ENCODE measurements at regions not wholly inside any gene's neighbourhood (a gene's known extent, or its start where the extent isn't known, plus 50 kb on each side); places are given as distances from the start of the nearest gene placed in this dataset.

GRCh38 chr18:27803957-27804356 is 373.0 kb downstream of the CDH2 start:
- Histone ChIP-seq H3K4me2 (ENCODE audit: insufficient read depth, insufficient read length, low read length) (no peak overlapping the region), H2BK5ac (ENCODE audit: insufficient read length, low read length) (no peak overlapping the region), H2BK12ac (ENCODE audit: insufficient read length, low read depth, low read length) (no peak overlapping the region), H2BK20ac (ENCODE audit: low read depth, low read length, poor library complexity, severe bottlenecking) (no peak overlapping the region), H2AFZ (ENCODE audit: low read length) (no peak overlapping the region), H3K18ac (ENCODE audit: insufficient read length, low read depth, low read length) (no peak overlapping the region), H3K9ac (ENCODE audit: extremely low read depth, insufficient read length, low read length) (no peak overlapping the region), H3T11ph (ENCODE audit: low read length) (no peak overlapping the region), H3K27ac (ENCODE audit: insufficient read length, low read depth, low read length) (no peak overlapping the region), H4K20me1 (ENCODE audit: control insufficient read depth, insufficient read depth, insufficient read length) (no peaks in the 10 kb centered on the region), H3K14ac (ENCODE audit: insufficient read depth, low read length) (no peak overlapping the region), H3K9me3 (ENCODE audit: control insufficient read depth, low read depth, low read length) (no peaks in the 10 kb centered on the region), H2BK120ac (ENCODE audit: low read depth, low read length, poor library complexity, severe bottlenecking) (no peak overlapping the region), H2AK5ac (ENCODE audit: insufficient read length, low read length) (no peak overlapping the region), H4K8ac (replicated peaks; ENCODE audit: insufficient read length, low read depth, low read length) (no peak overlapping the region), H3K23ac (ENCODE audit: insufficient read length, low read depth, low read length) (no peak overlapping the region), H3K4ac (ENCODE audit: low read depth, low read length) (no peak overlapping the region), H4K5ac (ENCODE audit: insufficient read length, low read depth, low read length) (no peak overlapping the region), H3K23me2 (ENCODE audit: insufficient read length, low read depth, low read length, poor library complexity, severe bottlenecking) (no peaks in the 10 kb centered on the region), H3K4me1 (ENCODE audit: insufficient read depth, low read length) (no peaks in the 10 kb centered on the region), H4K91ac (ENCODE audit: insufficient read length, low read depth, low read length) (no peak overlapping the region), H3K56ac (ENCODE audit: insufficient read length, low read depth, low read length) (no peak overlapping the region), H2BK15ac (ENCODE audit: low read depth, low read length) (no peak overlapping the region), H3K79me1 (ENCODE audit: insufficient read depth, low read depth, low read length, poor library complexity, severe bottlenecking) (no peaks in the 10 kb centered on the region), H3K79me2 (ENCODE audit: insufficient read depth, low read length) (no peaks in the 10 kb centered on the region), H3K27me3 (ENCODE audit: insufficient read depth, low read length) (no peaks in the 10 kb centered on the region)
- Mint-ChIP-seq H3K9me3 (no peaks in the 10 kb centered on the region), H3K27me3 (ENCODE audit: low read depth) (no peaks in the 10 kb centered on the region), H3K4me1 (no peaks in the 10 kb centered on the region), H3K4me3 (no peak overlapping the region), H3K36me3 (ENCODE audit: insufficient read depth in 1 of 3, low read depth in 3 of 3) (no peaks in the 10 kb centered on the region), H3K27ac (no peak overlapping the region)
- no CpG with 5 or more reads among the region's 2 CpGs for WGBS (ENCODE audit: extremely low coverage, insufficient read length, low lambda C conversion rate)
- DNase-seq: no peak
- no peak for TF ChIP-seq CTCF (conservative IDR thresholded peaks at IDR 0.05)
